Body of pancreas (tissue), 4 donors: ENCODE measurements at regions not wholly inside any gene's neighbourhood (a gene's known extent, or its start where the extent isn't known, plus 50 kb on each side); places are given as distances from the start of the nearest gene placed in this dataset.
A peak's percentile ranks its signal among the peaks of the same experiment; 100 is the strongest.

Source experiments
- ATAC-seq: fragments of 150-250 bp; one replicate; pipeline ENCODE4 v1.9.1; 2016
- DNase-seq, 4 donors: peaks; one replicate each; pipeline ENCODE4 v3.0.0-alpha.2; 2019
- H3K27ac ChIP-seq, 4 donors: fragments of 200-600 bp; sonication (generic); 1 replicate in 3 of 4; 2 replicates in 1 of 4; pipeline versions ENCODE4 v1.5.1 to v1.6.1; 2016 to 2019; ENCODE audit warnings: mild to moderate bottlenecking in 1 of 4, mixed read lengths in 1 of 4, moderate library complexity in 1 of 4
- H3K27me3 ChIP-seq, 2 donors: fragments of 200-600 bp; sonication (generic); one replicate each; pipeline ENCODE4 v1.6.0; 2016; ENCODE audit warnings: mild to moderate bottlenecking in 1 of 2
- H3K36me3 ChIP-seq, 2 donors: fragments of 200-600 bp; sonication (generic); replicated peaks in 1 of 2; 2 replicates each; pipeline ENCODE4 v1.5.1; 2016; ENCODE audit warnings: low read depth in 2 of 2; ENCODE audit not compliant: insufficient read depth in 1 of 2
- H3K4me1 ChIP-seq: fragments of 200-600 bp; sonication (generic); one replicate; pipeline ENCODE4 v1.6.0; 2016
- H3K4me3 ChIP-seq, 2 donors: fragments of 200-600 bp; sonication (generic); 1 replicate in 1 of 2; 2 replicates in 1 of 2; pipeline ENCODE4 v1.5.1; 2016 to 2019
- H3K9me3 ChIP-seq, 3 donors: fragments of 200-600 bp; sonication (generic); 1 replicate in 2 of 3; 2 replicates in 1 of 3; pipeline ENCODE4 v1.5.1; 2016
- POLR2A ChIP-seq, 3 donors: fragments of 450-650 bp; IDR thresholded peaks; one replicate each; pipeline ENCODE4 v1.6.1; 2016; ENCODE audit warnings: antibody characterized with exemption in 3 of 3, mild to moderate bottlenecking in 2 of 3
- WGBS, 2 donors: methylation state at CpG; one replicate each; pipeline ENCODE4 v1.1.5; 2017; 5-methylcytosine and 5-hydroxymethylcytosine counted together
- intact Hi-C: fragments of 100-400 bp; cut with DNase I; formaldehyde crosslinking; loops from one replicate; pipeline ENCODE4 v1.15.1; 2023
- TF ChIP-seq, protein P1 (sequence below), 7 experiments: fragments of 450-650 bp in 4 of 7; fragments of 200-600 bp in 3 of 7; sonication (generic) in 3 of 7; IDR thresholded peaks; one replicate each; pipeline ENCODE4 v1.5.1; 2016 to 2019; ENCODE audit warnings: antibody characterized with exemption in 7 of 7

DNA sequence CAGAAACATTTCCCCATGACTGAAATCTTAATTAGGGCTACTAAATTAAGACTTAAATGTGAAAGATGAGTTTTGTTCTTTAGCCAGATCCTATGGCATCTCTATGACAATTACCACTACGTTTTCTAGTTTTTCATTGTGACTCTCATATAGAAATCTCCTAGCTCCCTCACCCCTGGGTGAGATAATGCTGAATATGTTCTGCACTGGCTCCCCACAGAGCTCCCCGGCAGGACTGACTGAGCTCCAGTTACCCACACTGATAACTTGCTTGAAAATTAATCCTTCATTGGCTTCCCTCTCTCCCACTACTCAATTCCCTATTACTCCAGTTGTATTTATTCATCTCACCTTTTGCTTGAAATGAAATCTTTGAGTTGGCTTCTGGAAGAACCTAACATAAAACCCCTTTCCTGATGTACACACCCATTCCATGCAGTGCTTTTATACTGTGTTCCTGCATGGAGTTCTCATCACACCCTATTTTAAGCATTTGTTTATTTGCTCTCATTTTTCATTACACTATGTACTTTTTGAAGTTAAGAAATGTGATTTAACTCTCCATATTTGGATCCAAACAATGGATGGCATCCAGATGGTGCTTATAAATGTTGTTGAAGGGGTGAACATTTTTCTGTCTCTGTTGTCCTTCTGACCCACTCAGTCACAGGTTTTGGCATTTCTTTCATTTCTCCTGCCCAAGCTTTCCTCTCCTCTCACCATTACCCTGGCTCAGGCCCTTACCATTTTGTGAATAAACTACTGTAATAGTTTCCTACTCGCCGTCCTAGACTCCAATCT lies 623.4 kb downstream of the SPRY1 start:
- TF ChIP-seq, protein P1, sequence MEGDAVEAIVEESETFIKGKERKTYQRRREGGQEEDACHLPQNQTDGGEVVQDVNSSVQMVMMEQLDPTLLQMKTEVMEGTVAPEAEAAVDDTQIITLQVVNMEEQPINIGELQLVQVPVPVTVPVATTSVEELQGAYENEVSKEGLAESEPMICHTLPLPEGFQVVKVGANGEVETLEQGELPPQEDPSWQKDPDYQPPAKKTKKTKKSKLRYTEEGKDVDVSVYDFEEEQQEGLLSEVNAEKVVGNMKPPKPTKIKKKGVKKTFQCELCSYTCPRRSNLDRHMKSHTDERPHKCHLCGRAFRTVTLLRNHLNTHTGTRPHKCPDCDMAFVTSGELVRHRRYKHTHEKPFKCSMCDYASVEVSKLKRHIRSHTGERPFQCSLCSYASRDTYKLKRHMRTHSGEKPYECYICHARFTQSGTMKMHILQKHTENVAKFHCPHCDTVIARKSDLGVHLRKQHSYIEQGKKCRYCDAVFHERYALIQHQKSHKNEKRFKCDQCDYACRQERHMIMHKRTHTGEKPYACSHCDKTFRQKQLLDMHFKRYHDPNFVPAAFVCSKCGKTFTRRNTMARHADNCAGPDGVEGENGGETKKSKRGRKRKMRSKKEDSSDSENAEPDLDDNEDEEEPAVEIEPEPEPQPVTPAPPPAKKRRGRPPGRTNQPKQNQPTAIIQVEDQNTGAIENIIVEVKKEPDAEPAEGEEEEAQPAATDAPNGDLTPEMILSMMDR (IDR thresholded peaks at IDR 0.05): no peak
- TF ChIP-seq POLR2A (IDR thresholded peaks at IDR 0.05): no peak
- H3K9me3 ChIP-seq: no peaks in the 10 kb centered on the region
- peak overlapping the region in 2 of 4 donors; percentile 27 to 34 for H3K27ac ChIP-seq
- DNase-seq (no peak), ATAC-seq (no peak)
- no peaks in the 10 kb centered on the region for H3K4me1 ChIP-seq
- H3K36me3 ChIP-seq: no peaks in the 10 kb centered on the region
- intact Hi-C loops: no loop called here
- WGBS, 2 donors: 50 to 63% methylated on average over 4 of the region's 4 CpGs
- no peaks in the 10 kb centered on the region for H3K27me3 ChIP-seq
- H3K4me3 ChIP-seq: no peak overlapping the region

DNA sequence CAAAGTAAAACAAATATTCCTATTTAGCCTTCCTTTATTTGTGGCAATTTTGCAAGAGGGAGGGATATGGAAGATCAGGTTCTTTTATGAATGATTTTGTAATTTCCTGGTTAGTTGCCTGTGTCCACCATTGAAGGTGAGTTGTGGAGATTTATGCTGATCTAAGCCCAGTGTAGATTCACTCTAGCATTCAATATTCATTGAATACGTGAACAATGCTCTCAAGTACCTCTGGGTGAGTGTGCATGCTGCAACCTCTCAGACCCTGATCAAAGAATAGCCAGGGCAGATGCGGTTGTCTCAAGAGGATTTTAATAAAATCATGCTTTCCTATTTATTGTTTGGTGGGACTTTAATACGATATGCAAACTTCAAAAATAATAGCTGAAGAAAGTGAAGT lies 628.4 kb downstream of the SPRY1 start:
- Histone ChIP-seq H3K4me3 (no peak overlapping the region), H3K4me1 (no peaks in the 10 kb centered on the region), H3K36me3 (no peaks in the 10 kb centered on the region), H3K27me3 (no peaks in the 10 kb centered on the region), H3K27ac (no peak overlapping the region), H3K9me3 (no peaks in the 10 kb centered on the region)
- ATAC-seq (no peak), DNase-seq (no peak)
- TF ChIP-seq POLR2A (IDR thresholded peaks at IDR 0.05): no peak
- TF ChIP-seq, protein P1 (IDR thresholded peaks at IDR 0.05): no peak
- intact Hi-C loops: no loop called here
- 61 to 71% methylated on average over 3 of the region's 3 CpGs for WGBS, 2 donors

DNA sequence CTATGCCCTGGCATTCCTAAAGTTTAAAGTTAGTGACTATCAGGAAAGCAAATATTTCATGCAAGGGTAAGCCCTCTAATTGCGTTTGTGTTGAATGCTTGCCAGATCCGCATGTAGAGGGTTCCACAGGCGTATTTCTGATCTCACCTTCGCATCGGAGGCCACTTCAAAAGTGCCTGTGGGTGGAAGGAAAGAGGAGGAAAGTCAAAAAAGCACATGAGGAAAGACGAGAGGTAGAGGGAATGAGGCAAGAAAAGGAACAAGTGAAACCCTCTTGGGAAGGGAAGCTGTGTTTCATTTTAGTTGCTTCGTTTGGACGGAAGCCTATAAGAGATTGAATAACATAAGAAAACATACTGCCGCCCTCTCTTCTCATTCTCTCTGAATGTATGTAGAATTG lies 628.8 kb downstream of the SPRY1 start:
- Histone ChIP-seq H3K27me3 (no peaks in the 10 kb centered on the region), H3K4me1 (no peaks in the 10 kb centered on the region), H3K9me3 (no peaks in the 10 kb centered on the region), H3K4me3 (no peak overlapping the region), H3K36me3 (no peaks in the 10 kb centered on the region), H3K27ac (no peak overlapping the region)
- ATAC-seq: no peak
- no peak for DNase-seq
- intact Hi-C loops: no loop called here
- TF ChIP-seq POLR2A (IDR thresholded peaks at IDR 0.05): no peak
- TF ChIP-seq, protein P1 (IDR thresholded peaks at IDR 0.05): no peak
- WGBS, 2 donors: 53 to 68% methylated on average over 9 of the region's 9 CpGs

DNA sequence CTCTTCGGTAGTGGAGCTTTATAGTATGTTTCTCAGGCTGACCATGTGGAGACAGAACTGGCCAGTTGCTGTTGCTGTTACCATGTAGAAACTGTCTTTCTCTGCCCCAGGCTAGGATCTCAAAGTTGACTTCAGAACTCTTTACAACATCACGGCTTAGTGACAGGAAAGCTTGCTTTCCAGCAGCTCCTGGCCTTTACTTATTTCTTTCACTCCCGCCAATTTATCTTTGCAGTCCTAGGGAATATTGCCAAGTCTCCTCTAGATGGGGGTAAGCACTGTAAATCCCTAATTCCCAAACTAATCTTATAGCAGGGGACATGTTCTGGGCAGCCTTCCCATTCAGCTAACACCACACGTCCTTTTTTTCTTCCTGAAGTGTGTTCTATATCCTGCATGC lies 631.6 kb downstream of the SPRY1 start:
- Histone ChIP-seq H3K4me1 (no peaks in the 10 kb centered on the region), H3K27me3 (no peaks in the 10 kb centered on the region), H3K4me3 (no peak overlapping the region), H3K27ac (no peak overlapping the region), H3K9me3 (no peaks in the 10 kb centered on the region), H3K36me3 (no peaks in the 10 kb centered on the region)
- ATAC-seq (no peak), DNase-seq (no peak)
- TF ChIP-seq, protein P1 (IDR thresholded peaks at IDR 0.05): no peak
- TF ChIP-seq POLR2A (IDR thresholded peaks at IDR 0.05): no peak
- intact Hi-C loops: no loop called here
- 41 to 57% methylated on average over 4 of the region's 4 CpGs for WGBS, 2 donors

DNA sequence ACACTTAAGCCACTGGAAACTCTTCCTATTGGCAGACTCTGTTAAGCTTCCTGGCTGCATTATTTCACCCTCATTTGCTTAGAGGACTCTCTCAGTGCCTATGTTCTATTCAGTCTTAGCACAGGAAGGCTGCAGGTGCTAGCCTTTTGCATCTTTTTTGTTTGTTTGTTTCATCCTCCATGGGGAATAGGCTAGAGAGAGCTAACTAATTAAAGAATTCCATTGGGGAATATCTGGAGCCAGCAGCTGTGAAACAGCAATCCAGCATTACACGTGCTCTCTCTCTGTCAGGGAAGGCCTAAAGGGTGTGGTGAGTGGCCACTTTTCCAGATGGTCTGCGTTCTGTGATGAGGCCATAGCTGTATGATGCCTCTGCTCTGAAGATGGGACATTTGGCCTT lies 633.6 kb downstream of the SPRY1 start:
- no peak for TF ChIP-seq POLR2A (IDR thresholded peaks at IDR 0.05)
- TF ChIP-seq, protein P1 (IDR thresholded peaks at IDR 0.05): no peak
- intact Hi-C loops: no loop called here
- peak; percentile 55 for ATAC-seq

More for the DNA sequence above, 633.6 kb downstream of the SPRY1 start:
- peak in 1 of 4 donors; percentile 15 for DNase-seq
- H3K9me3 ChIP-seq: no peaks in the 10 kb centered on the region
- H3K4me1 ChIP-seq: no peaks in the 10 kb centered on the region
- no peaks in the 10 kb centered on the region for H3K27me3 ChIP-seq
- H3K27ac ChIP-seq: peak overlapping the region in 1 of 4 donors; percentile 14
- no peak overlapping the region for H3K4me3 ChIP-seq
- H3K36me3 ChIP-seq: no peaks in the 10 kb centered on the region
- WGBS, 2 donors: 41 to 63% methylated on average over 2 of the region's 2 CpGs
